Mucosa of rectum (tissue), 2 donors: ENCODE measurements at regions not wholly inside any gene's neighbourhood (a gene's known extent, or its start where the extent isn't known, plus 50 kb on each side); places are given as distances from the start of the nearest gene placed in this dataset.

ENCODE experiments used
- H3K27ac ChIP-seq, 2 donors: one replicate each; pipeline ENCODE4 v1.7.0; 2013; ENCODE audit warnings: inconsistent platforms in 2 of 2, low read depth in 2 of 2, low read length in 2 of 2
- H3K27me3 ChIP-seq, 2 donors: one replicate each; pipeline ENCODE4 v1.7.0; 2013; ENCODE audit warnings: low read length in 2 of 2; ENCODE audit not compliant: control insufficient read depth in 2 of 2, insufficient read depth in 2 of 2
- H3K36me3 ChIP-seq, 2 donors: one replicate each; pipeline ENCODE4 v1.7.0; 2013; ENCODE audit warnings: low read length in 2 of 2; ENCODE audit not compliant: control insufficient read depth in 2 of 2, insufficient read depth in 2 of 2
- H3K4me1 ChIP-seq, 2 donors: one replicate each; pipeline ENCODE4 v1.7.0; 2013; ENCODE audit warnings: low read length in 2 of 2, mild to moderate bottlenecking in 1 of 2; ENCODE audit not compliant: control insufficient read depth in 2 of 2, insufficient read depth in 2 of 2
- H3K4me3 ChIP-seq, 2 donors: one replicate each; pipeline ENCODE4 v1.7.0; 2013; ENCODE audit warnings: low read length in 2 of 2
- H3K9ac ChIP-seq, 2 donors: one replicate each; pipeline ENCODE4 v1.7.0; 2013; ENCODE audit warnings: low read length in 2 of 2, low read depth in 1 of 2, mild to moderate bottlenecking in 1 of 2
- H3K9me3 ChIP-seq, 2 donors: one replicate each; pipeline ENCODE4 v1.7.0; 2013; ENCODE audit warnings: low read length in 2 of 2; ENCODE audit not compliant: control insufficient read depth in 2 of 2
- donor health status: healthy.
- donor health status: Normal muscosa, but diverticular disease.

- H3K27ac ChIP-seq, result peak overlapping the region; percentile 38 to 45
Observed at GRCh38 chr12:19847294-19848059, 408.2 kb downstream of the AEBP2 start.

GRCh38 chr12:19848421-19848820 is 409.1 kb downstream of the AEBP2 start:
- H3K4me3 ChIP-seq, result no peak overlapping the region
- no peak overlapping the region for H3K9ac ChIP-seq
- H3K27ac ChIP-seq, result no peak overlapping the region
- H3K27me3 ChIP-seq, result no peaks in the 10 kb centered on the region
- no peaks in the 10 kb centered on the region for H3K36me3 ChIP-seq
- no peaks in the 10 kb centered on the region for H3K9me3 ChIP-seq
- no peaks in the 10 kb centered on the region for H3K4me1 ChIP-seq

More at GRCh38 chr12:19847294-19848059, 408.2 kb downstream of the AEBP2 start:
- Histone ChIP-seq H3K27me3 (no peaks in the 10 kb centered on the region), H3K4me1 (no peaks in the 10 kb centered on the region), H3K9me3 (no peaks in the 10 kb centered on the region), H3K9ac (no peak overlapping the region), H3K4me3 (no peak overlapping the region), H3K36me3 (no peaks in the 10 kb centered on the region)

DNA sequence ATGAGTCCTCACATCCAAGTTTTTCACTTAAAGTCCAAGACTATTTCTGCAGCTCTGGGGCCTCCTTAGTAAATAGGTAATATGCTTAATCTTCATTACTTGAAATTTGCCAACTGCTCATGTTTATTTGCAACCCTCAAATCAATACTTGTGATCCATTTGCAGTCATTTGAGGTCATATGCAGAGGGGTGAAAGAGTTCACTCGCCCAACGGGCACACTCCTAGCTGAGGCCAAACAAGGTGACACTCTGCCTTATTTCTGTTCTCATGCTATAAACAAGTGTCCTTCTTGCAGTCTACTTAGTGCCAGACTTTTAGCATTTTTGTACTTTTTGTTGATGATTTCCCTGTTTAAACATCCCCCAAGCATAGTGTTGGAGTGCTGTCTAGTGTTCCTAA is 409.9 kb downstream of the AEBP2 start:
- Histone ChIP-seq H3K4me1 (no peaks in the 10 kb centered on the region), H3K4me3 (no peak overlapping the region), H3K9ac (no peak overlapping the region)

DNA sequence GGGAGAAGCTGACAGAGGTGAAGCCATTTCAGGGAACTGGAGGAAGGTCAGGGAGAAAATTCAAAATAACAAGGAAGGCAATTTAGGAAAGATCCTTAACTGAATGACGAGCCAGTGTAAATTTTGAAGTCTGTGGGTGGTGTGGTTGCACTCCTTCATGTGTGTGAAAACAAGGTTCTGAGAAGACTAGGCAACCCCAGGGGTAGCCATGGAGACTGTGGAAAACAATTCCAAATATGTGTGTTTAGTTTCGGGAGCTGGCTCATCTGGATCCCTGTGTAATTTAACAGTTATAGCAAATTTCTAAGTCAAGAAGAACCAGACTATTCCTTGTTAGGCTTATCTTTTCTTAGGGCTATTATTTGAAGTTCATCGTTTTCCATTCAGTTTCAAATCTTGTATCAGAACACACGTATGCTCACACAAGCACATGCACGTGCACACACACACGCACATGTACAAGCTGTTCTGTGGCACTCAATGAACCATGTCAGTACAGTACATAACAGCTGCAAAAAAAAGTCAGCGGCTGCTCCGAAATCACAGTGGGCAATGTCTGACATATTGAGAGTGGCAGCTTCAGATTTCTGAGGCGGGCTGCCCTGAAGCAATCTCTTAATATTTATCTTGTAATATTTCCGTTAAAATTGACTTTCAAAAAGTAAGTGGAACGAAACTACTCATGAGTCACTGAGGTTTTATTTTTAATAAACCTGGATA is 411.2 kb downstream of the AEBP2 start:
- H3K9me3 ChIP-seq, result no peaks in the 10 kb centered on the region
- no peak overlapping the region for H3K9ac ChIP-seq
- H3K36me3 ChIP-seq, result no peaks in the 10 kb centered on the region
- no peaks in the 10 kb centered on the region for H3K4me1 ChIP-seq
- H3K4me3 ChIP-seq, result no peak overlapping the region
- no peak overlapping the region for H3K27ac ChIP-seq
- no peaks in the 10 kb centered on the region for H3K27me3 ChIP-seq

More for the DNA sequence above, 409.9 kb downstream of the AEBP2 start:
- H3K27ac ChIP-seq, result no peak overlapping the region
- H3K36me3 ChIP-seq, result no peaks in the 10 kb centered on the region
- no peaks in the 10 kb centered on the region for H3K27me3 ChIP-seq
- H3K9me3 ChIP-seq, result no peaks in the 10 kb centered on the region

- no peaks in the 10 kb centered on the region for H3K4me1 ChIP-seq
- no peak overlapping the region for H3K27ac ChIP-seq
- H3K4me3 ChIP-seq, result no peak overlapping the region
- H3K36me3 ChIP-seq, result no peaks in the 10 kb centered on the region
- no peaks in the 10 kb centered on the region for H3K27me3 ChIP-seq
- no peak overlapping the region for H3K9ac ChIP-seq
- no peaks in the 10 kb centered on the region for H3K9me3 ChIP-seq
Observed at GRCh38 chr12:19852100-19852855, 413.0 kb downstream of the AEBP2 start.

DNA sequence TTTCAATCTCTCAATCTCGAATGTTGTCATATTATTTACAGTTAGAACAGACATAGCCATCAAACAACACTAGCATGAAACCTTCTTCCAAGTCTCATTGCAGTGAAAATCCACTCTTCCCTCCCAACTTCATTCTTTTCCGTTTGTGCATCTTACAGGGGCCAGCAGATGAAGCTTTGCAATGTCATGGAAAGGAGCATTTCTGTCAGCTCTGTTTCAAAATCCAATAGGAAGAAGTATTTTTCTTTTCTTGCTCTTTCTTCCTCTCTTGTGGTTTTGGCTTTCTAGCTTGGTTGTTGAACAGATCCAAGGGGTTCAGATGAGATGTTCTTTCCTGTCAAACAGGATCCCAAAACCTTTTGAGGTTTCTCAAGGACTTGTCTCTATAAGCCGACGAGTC is 416.6 kb downstream of the AEBP2 start:
- H3K9ac ChIP-seq, result no peak overlapping the region
- no peak overlapping the region for H3K4me3 ChIP-seq
- peak overlapping the region; percentile 38 to 39 for H3K27ac ChIP-seq

DNA sequence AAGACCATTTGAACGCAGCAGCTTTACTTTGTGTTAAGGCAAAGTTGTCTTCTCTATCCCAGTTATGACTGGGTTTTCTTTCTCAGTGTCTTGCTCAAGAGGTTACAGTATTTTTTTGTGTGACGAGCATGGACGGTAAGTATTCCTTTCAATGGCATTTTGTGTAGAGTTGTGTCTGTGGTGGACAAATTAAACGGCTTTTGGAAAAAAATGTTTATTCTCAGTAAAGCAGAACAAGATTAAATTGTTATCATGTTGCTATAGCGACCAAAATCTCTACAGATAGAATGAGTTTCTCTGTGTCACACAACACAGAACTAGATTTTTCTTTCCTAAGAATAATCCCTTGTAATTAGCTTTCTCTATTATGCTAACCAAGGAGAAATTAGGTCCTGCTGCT is 417.1 kb downstream of the AEBP2 start:
- Histone ChIP-seq H3K4me1 (no peaks in the 10 kb centered on the region), H3K4me3 (no peak overlapping the region), H3K9ac (no peak overlapping the region), H3K36me3 (no peaks in the 10 kb centered on the region), H3K27ac (peak overlapping the region; percentile 38 to 54), H3K27me3 (no peaks in the 10 kb centered on the region), H3K9me3 (no peaks in the 10 kb centered on the region)

More for the DNA sequence above, 416.6 kb downstream of the AEBP2 start:
- no peaks in the 10 kb centered on the region for H3K4me1 ChIP-seq
- no peaks in the 10 kb centered on the region for H3K36me3 ChIP-seq
- no peaks in the 10 kb centered on the region for H3K9me3 ChIP-seq
- no peaks in the 10 kb centered on the region for H3K27me3 ChIP-seq

- Histone ChIP-seq H3K27ac (peak overlapping the region in 1 of 2 donors; percentile 54), H3K36me3 (no peaks in the 10 kb centered on the region), H3K4me1 (no peaks in the 10 kb centered on the region), H3K27me3 (no peaks in the 10 kb centered on the region), H3K9me3 (no peaks in the 10 kb centered on the region), H3K4me3 (no peak overlapping the region), H3K9ac (no peak overlapping the region)
Observed at GRCh38 chr12:19857204-19857603, 417.9 kb downstream of the AEBP2 start.

DNA sequence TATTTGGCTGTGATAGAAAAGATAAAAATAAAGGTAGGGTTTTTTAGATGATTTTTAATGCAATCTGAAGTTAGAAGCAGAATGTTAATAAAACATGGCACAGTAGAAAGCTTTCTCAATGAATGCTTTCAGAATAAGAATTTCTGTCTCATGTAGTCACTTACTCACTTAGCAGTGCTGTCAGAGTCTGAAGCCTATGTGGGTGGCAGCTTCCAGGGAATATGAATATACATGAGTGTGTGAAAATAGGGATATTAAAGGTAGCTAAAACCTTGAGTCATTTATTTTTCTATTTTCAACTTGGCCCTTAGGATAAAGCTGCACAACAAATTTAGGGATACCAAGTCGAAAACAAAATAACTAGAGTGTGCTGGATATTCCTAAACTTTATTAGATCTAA is 427.9 kb downstream of the AEBP2 start:
- no peak overlapping the region for H3K9ac ChIP-seq
- H3K27ac ChIP-seq, result no peak overlapping the region
- no peaks in the 10 kb centered on the region for H3K36me3 ChIP-seq
- no peaks in the 10 kb centered on the region for H3K9me3 ChIP-seq
- no peaks in the 10 kb centered on the region for H3K27me3 ChIP-seq
- no peak overlapping the region for H3K4me3 ChIP-seq
- H3K4me1 ChIP-seq, result no peaks in the 10 kb centered on the region

DNA sequence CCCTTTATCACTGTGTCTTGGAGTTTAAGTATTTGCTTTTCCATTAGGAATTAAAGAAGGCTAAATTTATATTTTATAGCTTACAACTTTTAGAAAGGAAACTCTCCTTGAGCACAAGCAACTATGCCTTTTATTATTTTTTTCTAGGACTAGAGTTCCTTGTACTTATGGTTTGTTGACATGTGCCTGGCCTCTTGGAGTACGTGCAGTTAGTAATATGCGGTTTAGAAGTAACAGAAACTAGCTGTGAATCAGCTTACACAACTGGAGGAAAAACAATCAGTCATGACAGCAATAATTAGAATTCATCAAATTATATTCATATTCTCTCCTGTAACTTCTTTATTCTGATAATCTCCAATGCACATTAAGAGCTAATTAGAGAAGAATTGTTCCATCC is 428.7 kb downstream of the AEBP2 start:
- no peaks in the 10 kb centered on the region for H3K9me3 ChIP-seq
- H3K27me3 ChIP-seq, result no peaks in the 10 kb centered on the region
- H3K4me3 ChIP-seq, result no peak overlapping the region
- H3K27ac ChIP-seq, result no peak overlapping the region
- H3K36me3 ChIP-seq, result no peaks in the 10 kb centered on the region
- H3K9ac ChIP-seq, result no peak overlapping the region
- H3K4me1 ChIP-seq, result no peaks in the 10 kb centered on the region
